ENCODE measurements at regions not wholly inside any gene's neighbourhood (a gene's known extent, or its start where the extent isn't known, plus 50 kb on each side); places are given as distances from the start of the nearest gene placed in this dataset.
A peak's percentile ranks its signal among the peaks of the same experiment; 100 is the strongest.
"Not testable (repeated sequence)": the region's sequence is repeated elsewhere in the genome, so short reads cannot be mapped to it uniquely, and the experiment has no call there.

DNA sequence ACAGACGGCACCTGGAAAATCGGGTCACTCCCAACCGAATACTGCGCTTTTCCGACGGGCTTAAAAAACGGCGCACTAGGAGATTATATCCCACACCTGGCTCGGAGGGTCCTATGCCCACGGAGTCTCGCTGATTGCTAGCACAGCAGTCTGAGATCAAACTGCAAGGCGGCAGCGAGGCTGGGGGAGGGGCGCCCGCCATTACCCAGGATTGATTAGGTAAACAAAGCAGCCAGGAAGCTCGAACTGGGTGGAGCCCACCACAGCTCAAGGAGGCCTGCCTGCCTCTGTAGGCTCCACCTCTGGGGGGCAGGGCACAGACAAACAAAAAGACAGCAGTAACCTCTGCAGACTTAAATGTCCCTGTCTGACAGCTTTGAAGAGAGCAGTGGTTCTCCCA is 64.5 kb downstream of the SLC30A10 start:
- DNase-seq (ENCODE audit: low read depth), result not testable (repeated sequence)

DNA sequence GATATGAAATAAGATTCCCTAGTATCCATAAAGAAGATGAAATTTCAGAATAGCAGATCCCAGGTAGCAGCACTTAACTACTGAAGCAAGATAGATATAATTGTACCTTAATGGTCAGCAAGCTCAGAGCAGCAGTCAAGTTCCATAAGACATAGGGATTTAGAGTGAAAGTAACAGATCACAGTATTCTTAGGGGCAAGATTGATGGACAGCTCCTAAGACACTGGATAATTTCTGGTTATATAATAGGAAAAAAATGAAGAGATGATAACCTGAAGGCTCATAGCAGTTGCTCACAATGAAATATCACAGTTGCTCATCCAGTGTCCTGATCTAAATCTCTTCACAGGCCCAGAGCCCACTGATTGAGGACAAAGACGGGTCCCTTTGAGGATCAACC is 66.0 kb downstream of the SLC30A10 start:
- no peak for DNase-seq (ENCODE audit: low read depth)

DNA sequence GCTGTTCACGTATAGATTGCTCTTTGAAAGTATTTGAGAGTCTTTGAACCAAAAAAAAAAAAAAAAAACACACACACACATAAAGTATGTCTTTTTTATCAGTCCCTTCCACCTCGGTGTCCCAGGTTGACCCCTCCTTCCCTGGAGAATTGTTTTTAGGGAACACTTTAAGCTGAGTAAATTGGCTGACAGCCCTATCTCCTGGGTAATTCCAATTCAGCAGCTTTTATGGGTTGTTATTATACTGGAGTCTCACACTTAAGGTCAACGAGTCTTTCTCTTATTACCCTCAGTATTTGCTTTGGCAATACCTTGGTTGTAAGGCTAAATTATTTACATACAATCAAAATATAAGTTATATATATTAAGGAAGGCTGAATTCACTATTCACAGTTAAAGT is 69.4 kb downstream of the SLC30A10 start:
- no peak for DNase-seq (ENCODE audit: low read depth)

DNA sequence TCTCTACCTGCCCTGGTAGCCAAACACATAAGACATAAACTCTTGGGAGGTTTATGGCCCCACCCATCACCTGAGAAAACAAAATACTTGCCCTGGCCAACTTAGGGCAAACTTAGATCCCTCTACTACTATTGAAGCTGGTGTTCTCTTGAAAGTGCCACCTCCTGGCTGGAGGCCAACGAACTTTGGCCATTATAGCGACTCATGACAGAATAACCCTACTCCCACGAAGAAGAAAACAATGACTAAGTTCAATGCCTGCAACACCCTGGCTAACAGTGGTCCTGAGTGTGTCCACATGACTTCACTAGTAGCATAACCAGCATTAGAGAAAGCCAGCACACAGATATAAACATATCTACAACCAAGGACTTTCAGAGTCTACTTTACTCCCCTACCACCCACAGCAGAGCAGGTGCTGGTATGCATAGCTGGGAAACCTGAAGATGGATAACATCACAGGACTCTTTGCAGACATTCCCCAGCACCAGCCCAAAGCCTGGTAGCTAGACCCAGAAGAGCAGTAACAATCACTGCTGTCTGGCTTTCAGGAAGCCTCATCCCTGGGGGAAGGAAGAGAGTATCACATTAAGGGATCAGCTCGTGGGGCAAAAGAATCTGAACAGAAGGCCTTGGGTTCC is 81.0 kb downstream of the SLC30A10 start:
- DNase-seq (ENCODE audit: low read depth), result peak; percentile 37

DNA sequence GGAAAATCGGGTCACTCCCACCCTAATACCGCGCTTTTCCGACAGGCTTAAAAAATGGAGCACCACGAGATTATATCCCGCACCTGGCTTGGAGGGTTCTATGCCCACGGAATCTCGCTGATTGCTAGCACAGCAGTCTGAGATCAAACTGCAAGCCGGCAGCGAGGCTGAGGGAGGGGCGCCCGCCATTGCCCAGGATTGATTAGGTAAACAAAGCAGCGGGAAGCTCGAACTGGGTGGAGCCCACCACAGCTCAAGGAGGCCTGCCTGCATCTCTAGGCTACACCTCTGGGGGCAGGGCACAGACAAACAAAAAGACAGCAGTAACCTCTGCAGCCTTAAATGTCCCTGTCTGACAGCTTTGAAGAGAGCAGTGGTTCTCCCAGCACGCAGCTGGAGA is 88.8 kb downstream of the SLC30A10 start:
- not testable (repeated sequence) for DNase-seq (ENCODE audit: low read depth)

DNA sequence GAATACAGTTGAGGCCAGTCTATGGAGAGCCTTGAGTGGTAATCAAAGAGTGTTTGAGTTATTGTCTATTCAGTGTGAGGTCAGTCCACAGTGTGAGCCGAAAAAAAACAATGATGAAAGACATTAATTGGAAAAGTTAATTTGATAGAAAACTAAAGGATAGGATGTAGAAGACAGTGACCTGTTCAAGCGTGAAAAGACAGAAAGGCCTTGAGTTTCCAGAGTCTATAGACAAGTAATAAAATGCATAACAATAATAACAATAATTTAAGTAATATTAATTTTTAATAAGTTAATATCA is 90.4 kb downstream of the SLC30A10 start:
- no peak for DNase-seq (ENCODE audit: low read depth)

DNA sequence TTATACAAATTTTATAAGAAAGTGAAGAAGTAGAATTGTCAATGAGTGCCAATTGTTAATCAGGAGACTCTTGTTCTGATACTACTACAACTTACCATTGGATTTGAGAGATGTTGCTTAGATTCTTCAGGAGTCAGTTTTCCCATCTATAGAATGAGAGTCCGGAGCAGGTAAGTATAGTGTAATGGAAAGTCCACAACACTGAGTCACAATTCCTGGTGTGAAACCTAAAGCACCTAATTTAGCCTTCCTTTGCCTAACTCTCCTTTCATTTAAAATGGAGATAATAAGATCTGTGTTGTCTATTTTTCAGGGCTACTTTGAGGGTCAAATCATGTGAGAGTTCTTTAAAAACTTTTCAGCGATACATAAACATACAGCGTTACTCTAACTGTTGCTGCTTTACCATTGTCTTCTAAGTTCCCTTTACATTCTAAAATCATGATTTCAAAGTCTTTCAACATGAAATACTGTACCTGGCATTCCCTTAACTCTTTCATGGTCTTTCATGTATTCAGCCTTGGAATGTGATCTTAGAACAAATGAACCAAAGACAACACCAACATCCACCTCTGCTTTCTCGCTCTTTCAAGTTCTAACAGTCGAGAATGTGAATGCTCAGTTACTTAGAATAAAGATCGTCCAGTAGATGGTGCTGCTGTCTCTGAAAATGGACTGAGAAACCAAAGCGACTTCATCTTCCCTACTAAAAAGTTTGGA is 90.9 kb downstream of the SLC30A10 start:
- DNase-seq (ENCODE audit: low read depth), result peak; percentile 63

DNA sequence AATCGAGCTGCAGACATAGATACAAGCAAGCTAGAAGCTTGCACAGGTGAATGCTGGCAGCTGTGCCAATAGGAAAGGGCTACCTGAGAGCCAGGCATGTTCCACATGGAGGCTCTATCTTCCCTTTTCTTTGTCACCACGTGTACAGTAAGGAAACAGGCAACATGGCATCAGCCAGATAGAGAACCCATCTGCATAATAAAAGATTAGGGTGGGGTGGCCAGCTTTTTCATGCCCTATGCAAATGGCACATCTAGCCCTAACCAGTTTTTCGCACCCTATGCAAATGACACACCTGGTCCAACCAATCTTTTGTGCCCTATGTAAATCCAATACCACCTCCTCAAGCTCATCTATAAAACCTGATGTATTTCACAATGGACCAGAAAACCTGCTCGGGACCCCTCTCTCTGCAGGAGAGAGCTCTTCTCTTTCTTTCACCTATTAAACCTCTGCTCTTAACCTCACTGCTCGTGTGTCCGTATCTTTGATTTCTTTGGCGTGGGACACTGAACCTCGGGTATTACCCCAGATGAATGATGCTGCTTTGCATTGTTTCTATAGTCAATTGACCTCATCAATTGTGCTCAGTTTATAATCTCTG is 93.9 kb downstream of the SLC30A10 start:
- DNase-seq (ENCODE audit: low read depth), result no peak

DNA sequence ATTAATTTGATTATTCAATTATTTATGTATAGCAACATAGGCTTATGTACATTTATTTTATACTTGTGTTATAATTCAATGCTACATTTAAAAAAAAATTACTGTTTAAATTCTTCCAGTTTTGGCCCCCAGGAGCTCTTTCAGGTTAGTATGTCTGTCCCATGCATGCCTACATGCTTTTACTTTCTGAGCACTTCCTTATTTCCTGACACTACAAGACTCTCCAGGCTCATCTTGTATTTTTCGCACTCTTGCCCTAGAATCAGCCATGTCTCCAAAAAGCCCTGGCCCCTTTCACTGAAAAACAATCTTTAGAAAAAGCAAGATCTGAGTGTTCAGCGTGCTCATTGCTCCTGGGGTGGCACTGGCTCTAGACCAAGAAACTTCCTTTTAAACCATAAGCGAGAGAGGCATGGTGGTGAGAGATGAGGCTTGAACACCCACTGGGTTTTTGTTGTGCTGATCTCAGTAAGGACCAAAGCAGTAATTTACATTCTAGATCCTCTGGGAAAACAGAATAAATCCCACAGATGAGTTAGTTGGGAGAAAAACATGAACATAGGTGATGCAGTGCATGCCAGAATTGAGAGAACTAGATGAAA is 95.0 kb downstream of the SLC30A10 start:
- no peak for DNase-seq (ENCODE audit: low read depth)

DNA sequence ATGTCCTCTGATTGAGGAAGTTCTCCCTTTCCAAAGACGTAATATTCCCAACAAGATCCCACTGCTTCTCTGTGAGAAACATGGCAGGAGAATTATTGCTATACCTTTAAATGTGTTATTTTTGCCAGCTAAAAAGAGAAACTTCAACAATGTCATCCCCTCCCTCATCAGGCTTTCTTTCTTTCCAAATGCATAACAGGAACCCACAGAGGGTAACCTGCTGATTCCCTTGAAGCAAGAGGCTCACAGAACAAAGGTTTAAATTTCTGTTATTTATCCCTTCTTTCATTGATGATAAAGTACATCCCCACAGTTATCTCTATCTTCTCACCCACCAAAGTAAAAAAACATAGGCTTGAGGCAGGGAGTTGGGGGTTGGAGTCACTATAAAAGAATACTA is 102.1 kb downstream of the SLC30A10 start:
- no peak for DNase-seq (ENCODE audit: low read depth)

DNA sequence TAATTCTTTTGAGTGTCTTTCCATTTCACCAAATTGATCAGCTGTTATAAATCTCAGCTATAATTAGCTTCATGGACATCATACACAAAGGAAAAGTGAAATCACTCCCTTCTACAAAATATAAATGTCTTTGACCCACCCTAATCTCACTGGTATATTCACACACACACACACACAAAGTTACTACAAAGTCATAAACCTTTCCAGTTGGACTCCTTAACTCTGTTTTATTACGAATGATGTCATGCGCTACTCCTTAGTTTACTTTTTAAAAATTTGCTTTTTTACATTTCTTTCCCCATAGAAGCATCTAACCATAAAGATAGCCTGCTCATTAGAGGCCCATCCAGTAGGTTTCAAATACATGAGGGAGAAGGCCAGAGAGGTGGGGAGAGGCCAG is 103.0 kb downstream of the SLC30A10 start:
- DNase-seq (ENCODE audit: low read depth), result no peak

DNA sequence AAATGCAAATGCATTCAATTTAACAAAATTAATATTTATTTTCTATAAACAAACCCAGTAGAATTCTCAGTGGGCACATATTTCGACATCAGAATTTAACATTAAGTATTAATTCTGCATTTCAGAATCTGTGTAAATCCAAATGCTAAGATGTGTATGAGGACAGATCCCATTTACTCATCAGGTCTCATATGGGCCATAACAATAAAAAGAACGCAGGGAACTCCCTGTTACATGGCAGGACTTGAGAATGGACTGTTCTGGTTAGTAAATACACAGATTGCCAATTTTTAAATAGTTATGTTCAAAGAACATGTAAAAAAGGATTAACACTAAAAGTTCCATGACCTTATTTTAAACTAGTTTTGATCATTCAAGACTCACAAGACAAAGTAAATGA is 104.0 kb downstream of the SLC30A10 start:
- no peak for DNase-seq (ENCODE audit: low read depth)

DNA sequence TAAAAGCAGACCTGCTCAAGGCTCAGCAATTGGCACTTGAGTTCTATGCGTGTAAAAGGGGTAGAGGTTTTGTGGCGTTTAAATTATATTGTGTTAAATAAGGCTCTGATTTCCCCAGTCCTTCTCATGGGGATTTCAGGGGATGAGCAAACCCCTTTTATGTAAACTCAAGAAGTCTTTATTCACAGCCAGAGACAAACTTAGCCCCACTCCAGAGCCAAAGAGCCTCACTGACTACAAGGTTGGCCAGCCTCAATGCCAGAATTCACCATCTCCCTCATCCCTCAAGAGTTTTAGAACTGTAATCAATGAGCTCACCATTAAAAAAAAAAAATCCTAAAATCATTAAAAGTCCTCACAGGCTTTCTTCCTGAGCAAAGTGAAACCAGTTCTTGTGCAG is 107.8 kb downstream of the SLC30A10 start:
- no peak for DNase-seq (ENCODE audit: low read depth)

DNA sequence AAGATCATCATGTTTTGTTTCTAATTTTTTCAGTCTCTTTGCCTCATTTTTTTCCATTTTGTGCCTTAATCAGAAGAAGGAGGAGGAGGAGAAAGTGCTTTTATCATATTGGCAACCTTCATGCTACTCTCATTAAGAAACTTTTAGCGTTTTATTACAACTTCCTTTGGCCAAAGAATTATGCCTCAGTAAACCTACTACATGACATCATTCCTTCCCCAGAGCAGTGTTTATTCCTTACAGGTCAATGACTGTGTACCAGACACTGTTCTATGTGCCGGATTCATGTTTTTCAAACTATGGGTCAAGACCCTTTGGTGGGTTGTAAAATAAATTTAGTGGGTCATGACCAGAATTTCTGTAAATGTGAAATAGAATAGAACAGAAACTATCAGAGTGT is 110.4 kb downstream of the SLC30A10 start:
- no peak for DNase-seq (ENCODE audit: low read depth)

DNA sequence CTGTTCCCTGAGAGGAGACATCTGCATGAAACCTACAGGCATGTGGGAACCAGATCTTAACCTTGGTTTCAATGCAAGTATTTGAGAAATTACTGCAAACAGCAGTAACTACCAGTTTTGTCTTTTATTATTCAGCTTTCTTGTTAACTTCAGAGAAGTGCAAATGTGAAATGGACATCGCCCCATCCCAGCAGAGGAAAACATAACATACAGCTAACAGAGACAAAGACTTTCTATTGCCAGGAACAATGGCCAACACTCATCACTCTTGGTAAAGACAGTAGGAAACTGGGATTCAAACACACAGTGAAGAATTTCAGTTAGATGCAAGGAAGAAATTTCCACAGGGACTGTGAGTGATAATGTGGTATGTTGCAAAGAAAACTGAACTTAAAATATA is 115.1 kb downstream of the SLC30A10 start:
- DNase-seq (ENCODE audit: low read depth), result no peak

DNA sequence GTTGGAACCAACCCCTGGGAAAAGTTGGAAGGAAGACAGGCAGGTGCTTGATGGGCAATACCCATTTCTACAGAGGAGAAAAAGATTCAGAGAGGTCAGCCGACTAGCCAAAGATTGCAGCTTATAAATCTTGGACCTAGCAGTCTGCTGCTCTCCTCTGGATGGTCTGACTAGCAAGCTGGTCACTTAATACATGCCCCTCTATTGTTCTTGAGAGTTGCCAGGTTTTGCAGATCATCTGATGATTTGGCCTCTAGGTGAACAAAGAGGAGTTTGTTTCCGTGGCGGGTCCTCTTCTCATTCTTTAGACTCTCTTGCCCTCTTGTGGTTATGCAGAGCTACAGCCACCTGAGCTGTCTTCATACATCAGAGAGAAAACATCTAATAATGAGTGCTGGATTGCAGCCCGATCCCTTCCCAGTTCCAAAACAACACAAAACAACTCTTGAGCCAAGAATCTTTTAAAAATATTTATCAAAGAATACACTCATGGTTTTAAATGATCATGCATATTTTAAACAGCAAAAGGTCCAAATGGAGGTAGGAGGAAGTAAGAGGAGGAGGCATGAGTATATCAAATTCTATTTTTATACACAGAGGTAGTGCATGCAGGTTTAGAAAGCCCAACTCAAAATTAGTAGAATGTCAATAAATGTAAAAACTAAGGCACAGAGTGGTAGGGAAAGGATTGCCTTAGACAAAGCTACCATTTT is 115.7 kb downstream of the SLC30A10 start:
- peak; percentile 72 for DNase-seq (ENCODE audit: low read depth)

DNA sequence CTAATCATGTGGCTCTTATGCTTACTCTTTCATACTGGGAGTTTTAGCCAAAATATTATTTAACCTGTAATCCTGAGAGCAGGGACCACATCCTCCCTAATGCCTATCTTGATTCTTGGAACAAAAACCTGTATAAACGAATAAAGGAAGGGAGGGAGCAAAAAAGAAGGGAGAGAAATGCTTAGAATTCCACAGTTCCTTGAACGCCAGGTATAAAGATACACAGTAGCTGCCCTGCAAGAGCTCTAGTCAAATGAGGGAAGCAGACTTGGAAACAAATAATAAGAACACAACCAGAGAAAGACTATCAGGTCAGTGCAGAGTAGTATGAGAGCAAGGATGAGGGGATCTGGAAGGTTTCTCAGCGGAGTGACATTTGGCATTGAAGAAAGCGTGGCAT is 116.3 kb downstream of the SLC30A10 start:
- no peak for DNase-seq (ENCODE audit: low read depth)

DNA sequence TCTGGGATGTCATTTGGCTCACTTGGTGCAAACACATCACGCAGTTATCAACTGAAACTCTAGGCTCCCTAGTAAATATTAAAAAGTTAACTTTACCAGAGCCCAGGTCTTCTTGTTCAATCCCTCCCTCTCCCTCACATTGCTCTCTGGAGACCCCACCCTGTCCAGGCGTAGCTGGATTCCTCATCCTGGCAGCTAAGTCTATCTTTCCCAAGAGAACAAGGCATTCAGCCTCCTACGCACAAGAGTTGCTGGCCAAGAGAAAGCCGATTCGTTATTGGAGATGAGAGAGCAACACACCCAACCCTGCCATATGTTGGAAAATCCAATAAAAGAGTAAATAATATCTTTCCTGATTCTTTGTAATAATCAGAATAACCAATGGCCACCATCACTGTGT is 117.9 kb downstream of the SLC30A10 start:
- DNase-seq (ENCODE audit: low read depth), result no peak

DNA sequence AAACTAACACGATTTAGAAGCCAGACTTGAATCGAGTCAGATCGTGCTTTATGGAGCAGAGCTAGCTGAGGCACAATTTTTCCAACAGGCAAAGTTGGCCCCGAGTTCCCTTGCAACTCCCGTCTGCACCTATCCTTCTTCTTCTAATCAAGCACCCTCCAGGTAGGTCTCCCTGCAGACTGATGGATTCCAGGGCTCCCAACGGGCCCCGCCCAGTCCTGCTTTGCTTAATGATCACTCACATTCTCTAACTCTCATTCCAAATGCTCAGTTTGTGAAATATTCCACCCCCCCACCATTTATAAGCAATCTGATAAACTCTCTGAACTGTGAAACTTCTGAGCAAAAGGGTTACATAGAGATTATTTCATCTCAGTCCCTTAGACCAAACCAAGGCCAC is 119.6 kb downstream of the SLC30A10 start:
- no peak for DNase-seq (ENCODE audit: low read depth)

DNA sequence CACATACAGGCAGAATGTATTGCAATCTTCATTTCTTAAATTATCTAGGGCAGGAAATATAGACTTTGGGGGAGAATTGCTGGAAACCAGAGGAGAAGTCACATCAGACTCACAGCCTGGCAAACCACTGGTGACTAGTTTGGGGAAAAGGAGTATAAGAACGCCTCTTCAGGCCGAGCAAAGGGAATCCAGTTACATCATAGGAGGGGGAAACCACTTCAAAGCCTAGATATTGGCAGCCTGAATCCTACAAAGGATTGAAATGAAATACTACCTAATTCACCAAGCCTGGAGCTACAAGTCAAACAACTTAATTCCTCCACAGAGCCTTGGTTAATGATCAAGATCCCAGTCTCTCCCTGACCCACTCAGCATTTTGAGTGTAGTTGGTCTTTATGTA is 121.7 kb downstream of the SLC30A10 start:
- no peak for DNase-seq (ENCODE audit: low read depth)

DNA sequence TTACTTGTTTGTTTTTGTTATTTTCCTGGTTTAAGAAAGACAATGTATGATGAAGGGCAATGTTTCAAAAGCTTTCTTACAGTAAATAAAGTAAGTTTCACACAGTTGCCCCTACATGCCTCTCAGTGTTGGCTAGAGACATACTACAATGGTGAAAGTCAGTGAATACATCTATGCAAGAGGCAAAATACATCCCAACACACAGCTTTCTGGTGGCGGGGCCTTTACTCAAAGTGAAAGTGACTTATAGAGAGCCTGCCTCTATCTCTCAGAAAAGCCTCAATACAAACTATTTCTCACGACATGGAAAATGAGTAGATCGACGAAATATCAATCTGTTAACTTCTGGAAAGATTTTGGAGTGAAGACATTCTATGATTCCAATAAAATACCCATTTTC is 122.3 kb downstream of the SLC30A10 start:
- DNase-seq (ENCODE audit: low read depth), result no peak

DNA sequence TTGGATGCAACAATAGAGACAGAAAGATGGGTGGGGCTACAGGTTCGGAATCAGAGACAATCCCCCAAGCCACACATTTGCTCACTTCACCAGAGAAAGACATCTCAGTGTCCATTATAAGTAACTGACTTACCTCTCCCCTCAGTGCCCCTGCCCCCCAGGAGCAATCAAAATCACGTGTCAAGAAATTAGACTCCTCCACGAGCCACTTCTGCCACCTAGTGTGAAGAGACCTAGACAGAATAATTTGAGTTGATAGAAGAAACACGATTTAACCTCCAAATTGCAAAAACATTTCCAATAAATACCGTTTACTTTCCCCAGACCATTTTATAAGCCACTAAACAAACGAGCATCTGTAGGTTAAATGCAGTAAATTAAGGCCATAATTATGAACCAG is 123.2 kb downstream of the SLC30A10 start:
- no peak for DNase-seq (ENCODE audit: low read depth)

All from renal cortical epithelial cell (primary cell).